Activated T-cell treated with anti-CD3 and anti-CD28 coated beads, Interleukin-2, amount 50 U/mL, for 4 hours (primary cell): ENCODE measurements at regions not wholly inside any gene's neighbourhood (a gene's known extent, or its start where the extent isn't known, plus 50 kb on each side); places are given as distances from the start of the nearest gene placed in this dataset.

Experiments used
- ATAC-seq, 2 donors: fragments of 200-7000 bp; cut with Tn5 transposase; one replicate each; pipeline ENCODE4 v1.10.0; 2021
- DNase-seq: peaks from one replicate; pipeline ENCODE4 v3.0.0-alpha.2; 2020
- H3K27me3 Mint-ChIP-seq: one replicate; pipeline ENCODE4 v1.8.0; 2021; ENCODE audit warnings: low read depth, mixed read lengths
- H3K36me3 Mint-ChIP-seq: one replicate; pipeline ENCODE4 v1.8.0; 2022; ENCODE audit warnings: mixed read lengths; ENCODE audit not compliant: insufficient read depth
- H3K4me1 Mint-ChIP-seq: one replicate; pipeline ENCODE4 v1.8.0; 2021; ENCODE audit warnings: low read depth, mixed read lengths
- H3K4me3 Mint-ChIP-seq: one replicate; pipeline ENCODE4 v1.8.0; 2021; ENCODE audit warnings: mild to moderate bottlenecking, moderate library complexity, mixed read lengths
- H3K9me3 Mint-ChIP-seq: one replicate; pipeline ENCODE4 v1.8.0; 2021; ENCODE audit warnings: mixed read lengths

- no peaks in the 10 kb centered on the region for H3K27me3 Mint-ChIP-seq
- H3K9me3 Mint-ChIP-seq, result no peaks in the 10 kb centered on the region
- no peak overlapping the region for H3K4me3 Mint-ChIP-seq
- DNase-seq (no peak), ATAC-seq (no peak)
- H3K4me1 Mint-ChIP-seq, result no peaks in the 10 kb centered on the region
- H3K36me3 Mint-ChIP-seq, result no peaks in the 10 kb centered on the region
Observed at GRCh38 chr18:34543945-34544344, 166.2 kb upstream of the DTNA start.

- Mint-ChIP-seq H3K4me3 (no peak overlapping the region), H3K27me3 (no peaks in the 10 kb centered on the region), H3K9me3 (no peaks in the 10 kb centered on the region), H3K4me1 (no peaks in the 10 kb centered on the region), H3K36me3 (no peaks in the 10 kb centered on the region)
- ATAC-seq, result no peak
- DNase-seq, result no peak
Observed at GRCh38 chr18:34544930-34545329, 165.2 kb upstream of the DTNA start.

GRCh38 chr18:34548120-34548972 is 161.8 kb upstream of the DTNA start:
- no peaks in the 10 kb centered on the region for H3K4me1 Mint-ChIP-seq
- H3K27me3 Mint-ChIP-seq, result no peaks in the 10 kb centered on the region
- no peak for ATAC-seq
- H3K36me3 Mint-ChIP-seq, result no peaks in the 10 kb centered on the region
- DNase-seq, result no peak
- no peak overlapping the region for H3K4me3 Mint-ChIP-seq
- H3K9me3 Mint-ChIP-seq, result peaks cover 5% of the 10 kb centered on the region

- no peak for DNase-seq
- no peaks in the 10 kb centered on the region for H3K27me3 Mint-ChIP-seq
- ATAC-seq, result no peak
- H3K36me3 Mint-ChIP-seq, result no peaks in the 10 kb centered on the region
- peaks cover 5% of the 10 kb centered on the region for H3K9me3 Mint-ChIP-seq
- no peaks in the 10 kb centered on the region for H3K4me1 Mint-ChIP-seq
- H3K4me3 Mint-ChIP-seq, result no peak overlapping the region
Observed at GRCh38 chr18:34548973-34549294, 161.2 kb upstream of the DTNA start.

- Mint-ChIP-seq H3K9me3 (peaks cover 5% of the 10 kb centered on the region), H3K4me3 (no peak overlapping the region), H3K27me3 (no peaks in the 10 kb centered on the region), H3K36me3 (no peaks in the 10 kb centered on the region), H3K4me1 (no peaks in the 10 kb centered on the region)
- DNase-seq (no peak), ATAC-seq (no peak)
Observed at GRCh38 chr18:34549367-34549766, 160.7 kb upstream of the DTNA start.

- no peak for ATAC-seq
- no peaks in the 10 kb centered on the region for H3K4me1 Mint-ChIP-seq
- no peaks in the 10 kb centered on the region for H3K36me3 Mint-ChIP-seq
- H3K9me3 Mint-ChIP-seq, result peaks cover 6% of the 10 kb centered on the region
- no peaks in the 10 kb centered on the region for H3K27me3 Mint-ChIP-seq
- DNase-seq, result no peak
- no peak overlapping the region for H3K4me3 Mint-ChIP-seq
Observed at GRCh38 chr18:34550156-34550555, 159.9 kb upstream of the DTNA start.

- H3K4me3 Mint-ChIP-seq, result no peak overlapping the region
- no peaks in the 10 kb centered on the region for H3K27me3 Mint-ChIP-seq
- H3K36me3 Mint-ChIP-seq, result no peaks in the 10 kb centered on the region
- peaks cover 9% of the 10 kb centered on the region for H3K9me3 Mint-ChIP-seq
- DNase-seq (no peak), ATAC-seq (no peak)
- H3K4me1 Mint-ChIP-seq, result no peaks in the 10 kb centered on the region
Observed at GRCh38 chr18:34550902-34551301, 159.2 kb upstream of the DTNA start.

GRCh38 chr18:34551824-34552223 is 158.3 kb upstream of the DTNA start:
- Mint-ChIP-seq H3K36me3 (no peaks in the 10 kb centered on the region), H3K4me3 (no peak overlapping the region), H3K27me3 (no peaks in the 10 kb centered on the region), H3K4me1 (no peaks in the 10 kb centered on the region), H3K9me3 (peaks cover 9% of the 10 kb centered on the region)
- ATAC-seq (no peak), DNase-seq (no peak)

GRCh38 chr18:34562252-34562870 is 147.7 kb upstream of the DTNA start:
- Mint-ChIP-seq H3K4me3 (no peak overlapping the region), H3K9me3 (no peaks in the 10 kb centered on the region), H3K4me1 (no peaks in the 10 kb centered on the region), H3K27me3 (no peaks in the 10 kb centered on the region), H3K36me3 (no peaks in the 10 kb centered on the region)
- DNase-seq (no peak), ATAC-seq (no peak)

- Mint-ChIP-seq H3K36me3 (no peaks in the 10 kb centered on the region), H3K9me3 (no peaks in the 10 kb centered on the region), H3K4me1 (no peaks in the 10 kb centered on the region), H3K4me3 (no peak overlapping the region), H3K27me3 (no peaks in the 10 kb centered on the region)
- no peak for DNase-seq
- no peak for ATAC-seq
Observed at GRCh38 chr18:34567857-34568256, 142.2 kb upstream of the DTNA start.

GRCh38 chr18:34576622-34577021 is 133.5 kb upstream of the DTNA start:
- ATAC-seq (no peak), DNase-seq (no peak)
- no peaks in the 10 kb centered on the region for H3K36me3 Mint-ChIP-seq
- no peak overlapping the region for H3K4me3 Mint-ChIP-seq
- no peaks in the 10 kb centered on the region for H3K4me1 Mint-ChIP-seq
- H3K9me3 Mint-ChIP-seq, result peaks cover 7% of the 10 kb centered on the region
- H3K27me3 Mint-ChIP-seq, result no peaks in the 10 kb centered on the region

- no peak overlapping the region for H3K4me3 Mint-ChIP-seq
- no peaks in the 10 kb centered on the region for H3K36me3 Mint-ChIP-seq
- no peak for ATAC-seq
- no peaks in the 10 kb centered on the region for H3K4me1 Mint-ChIP-seq
- no peak for DNase-seq
- peaks cover 7% of the 10 kb centered on the region for H3K9me3 Mint-ChIP-seq
- H3K27me3 Mint-ChIP-seq, result no peaks in the 10 kb centered on the region
Observed at GRCh38 chr18:34583895-34584294, 126.2 kb upstream of the DTNA start.

GRCh38 chr18:34590503-34590902 is 119.6 kb upstream of the DTNA start:
- Mint-ChIP-seq H3K4me3 (no peak overlapping the region), H3K9me3 (no peaks in the 10 kb centered on the region), H3K36me3 (no peaks in the 10 kb centered on the region), H3K27me3 (no peaks in the 10 kb centered on the region), H3K4me1 (no peaks in the 10 kb centered on the region)
- ATAC-seq (no peak), DNase-seq (no peak)

- no peaks in the 10 kb centered on the region for H3K4me1 Mint-ChIP-seq
- no peaks in the 10 kb centered on the region for H3K9me3 Mint-ChIP-seq
- DNase-seq, result no peak
- ATAC-seq, result no peak
- H3K36me3 Mint-ChIP-seq, result no peaks in the 10 kb centered on the region
- H3K27me3 Mint-ChIP-seq, result no peaks in the 10 kb centered on the region
- H3K4me3 Mint-ChIP-seq, result no peak overlapping the region
Observed at GRCh38 chr18:34591920-34592444, 118.1 kb upstream of the DTNA start.

- Mint-ChIP-seq H3K27me3 (no peaks in the 10 kb centered on the region), H3K9me3 (no peaks in the 10 kb centered on the region), H3K4me1 (no peaks in the 10 kb centered on the region), H3K4me3 (no peak overlapping the region), H3K36me3 (no peaks in the 10 kb centered on the region)
- no peak for DNase-seq
- ATAC-seq, result no peak
Observed at GRCh38 chr18:34592481-34592880, 117.6 kb upstream of the DTNA start.
